ENCODE measurements at regions not wholly inside any gene's neighbourhood (a gene's known extent, or its start where the extent isn't known, plus 50 kb on each side); places are given as distances from the start of the nearest gene placed in this dataset.

- TF ChIP-seq, protein P1, sequence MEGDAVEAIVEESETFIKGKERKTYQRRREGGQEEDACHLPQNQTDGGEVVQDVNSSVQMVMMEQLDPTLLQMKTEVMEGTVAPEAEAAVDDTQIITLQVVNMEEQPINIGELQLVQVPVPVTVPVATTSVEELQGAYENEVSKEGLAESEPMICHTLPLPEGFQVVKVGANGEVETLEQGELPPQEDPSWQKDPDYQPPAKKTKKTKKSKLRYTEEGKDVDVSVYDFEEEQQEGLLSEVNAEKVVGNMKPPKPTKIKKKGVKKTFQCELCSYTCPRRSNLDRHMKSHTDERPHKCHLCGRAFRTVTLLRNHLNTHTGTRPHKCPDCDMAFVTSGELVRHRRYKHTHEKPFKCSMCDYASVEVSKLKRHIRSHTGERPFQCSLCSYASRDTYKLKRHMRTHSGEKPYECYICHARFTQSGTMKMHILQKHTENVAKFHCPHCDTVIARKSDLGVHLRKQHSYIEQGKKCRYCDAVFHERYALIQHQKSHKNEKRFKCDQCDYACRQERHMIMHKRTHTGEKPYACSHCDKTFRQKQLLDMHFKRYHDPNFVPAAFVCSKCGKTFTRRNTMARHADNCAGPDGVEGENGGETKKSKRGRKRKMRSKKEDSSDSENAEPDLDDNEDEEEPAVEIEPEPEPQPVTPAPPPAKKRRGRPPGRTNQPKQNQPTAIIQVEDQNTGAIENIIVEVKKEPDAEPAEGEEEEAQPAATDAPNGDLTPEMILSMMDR (conservative IDR thresholded peaks at IDR 0.05; ENCODE audit: low read depth in 2 of 2): peak; percentile 12 to 37; a peak in 3 of 4 replicates
- no peak for TF ChIP-seq STAT1 (IDR thresholded peaks at IDR 0.05; ENCODE audit: unreplicated experiment)
Measured at GRCh38 chr5:87885758-87886157, 382.9 kb downstream of the TMEM161B start.

Data from GM23338 (cell line).